NCI-H2107 treated with DMSO at 0.1 percent for 48 hours (cell line): ENCODE measurements at regions not wholly inside any gene's neighbourhood (a gene's known extent, or its start where the extent isn't known, plus 50 kb on each side); places are given as distances from the start of the nearest gene placed in this dataset.

ENCODE experiments used
- DNase-seq: peaks from one replicate; lab custom pipeline; 2025; ENCODE audit not compliant: unreplicated experiment; lab: John Stamatoyannopoulos, UW

- no peak for DNase-seq
These were observed 1106.3 kb upstream of the IGFBP7 start for GRCh38 chr4:58216461-58216860.

- no peak for DNase-seq
These were observed 1104.2 kb upstream of the IGFBP7 start for GRCh38 chr4:58214376-58214775.

GRCh38 chr4:58209551-58209950 is 1099.4 kb upstream of the IGFBP7 start:
- DNase-seq = no peak

- DNase-seq = no peak
These were observed 1098.8 kb upstream of the IGFBP7 start for GRCh38 chr4:58209001-58209400.

- DNase-seq = no peak
These were observed 1095.5 kb upstream of the IGFBP7 start for GRCh38 chr4:58205446-58206235.

- no peak for DNase-seq
These were observed 1082.0 kb upstream of the IGFBP7 start for GRCh38 chr4:58192217-58192616.

GRCh38 chr4:58191109-58191508 is 1080.9 kb upstream of the IGFBP7 start:
- DNase-seq = no peak

GRCh38 chr4:58188316-58188715 is 1078.1 kb upstream of the IGFBP7 start:
- no peak for DNase-seq

- DNase-seq = no peak
These were observed 1064.8 kb upstream of the IGFBP7 start for GRCh38 chr4:58175024-58175423.

GRCh38 chr4:58166490-58166889 is 1056.3 kb upstream of the IGFBP7 start:
- no peak for DNase-seq

- no peak for DNase-seq
These were observed 1053.0 kb upstream of the IGFBP7 start for GRCh38 chr4:58163156-58163555.

- DNase-seq = no peak
These were observed 1039.4 kb upstream of the IGFBP7 start for GRCh38 chr4:58149404-58150085.

- DNase-seq = no peak
These were observed 1034.5 kb upstream of the IGFBP7 start for GRCh38 chr4:58144721-58145120.

GRCh38 chr4:58138786-58139668 is 1028.8 kb upstream of the IGFBP7 start:
- DNase-seq = no peak

GRCh38 chr4:58136604-58137003 is 1026.4 kb upstream of the IGFBP7 start:
- DNase-seq = no peak

- DNase-seq = no peak
These were observed 1017.5 kb upstream of the IGFBP7 start for GRCh38 chr4:58127680-58128079.

GRCh38 chr4:58119298-58119697 is 1009.1 kb upstream of the IGFBP7 start:
- DNase-seq = no peak

- DNase-seq = no peak
These were observed 1002.9 kb upstream of the IGFBP7 start for GRCh38 chr4:58113126-58113525.

- DNase-seq = no peak
These were observed 1001.6 kb upstream of the IGFBP7 start for GRCh38 chr4:58111818-58112217.

GRCh38 chr4:58093352-58093751 is 983.2 kb upstream of the IGFBP7 start:
- no peak for DNase-seq

- DNase-seq = no peak
These were observed 980.4 kb upstream of the IGFBP7 start for GRCh38 chr4:58090539-58090938.

- no peak for DNase-seq
These were observed 971.2 kb upstream of the IGFBP7 start for GRCh38 chr4:58081356-58081755.
